Panc1 (cell line): ENCODE measurements at regions not wholly inside any gene's neighbourhood (a gene's known extent, or its start where the extent isn't known, plus 50 kb on each side); places are given as distances from the start of the nearest gene placed in this dataset.
"Not testable (repeated sequence)": the region's sequence is repeated elsewhere in the genome, so short reads cannot be mapped to it uniquely, and the experiment has no call there.

Source experiments
- ATAC-seq: fragments of 200-7000 bp; cut with Tn5 transposase; 2 replicates; pipeline ENCODE4 v1.9.1; 2020; ENCODE audit warnings: mild to moderate bottlenecking, moderate library complexity
- BruUV-seq: library from RNA; stranded (reverse); fragments of 400-500 nt; replicated peaks from 2 replicates; lab custom pipeline; 2021; lab: Mats Ljungman, UMichigan
- CTCF ChIA-PET: fragments of 300-600 bp; sonication (Branson Sonifier 250); formaldehyde crosslinking; loops from one replicate; lab custom pipeline; 2022; ENCODE audit warnings: antibody characterized with exemption; lab: Charles Lee
- POLR2A ChIA-PET: fragments of 300-600 bp; sonication (Branson Sonifier 250); formaldehyde crosslinking; loops from one replicate; lab custom pipeline; 2022; ENCODE audit warnings: antibody characterized with exemption; lab: Charles Lee
- DNase-seq: peaks from one replicate; pipeline ENCODE4 v3.0.0-alpha.2; 2010; ENCODE audit warnings: low read depth, low spot score
- H3K27ac ChIP-seq: 2 replicates; pipeline ENCODE4 v1.5.1; 2011; ENCODE audit warnings: mild to moderate bottlenecking, low read length, inconsistent platforms
- H3K27me3 ChIP-seq: fragments of 200-500 bp; sonication (Bioruptor generic); 2 replicates; pipeline ENCODE4 v1.6.0; 2014; ENCODE audit warnings: low read length, inconsistent platforms; ENCODE audit not compliant: control insufficient read depth, insufficient read depth
- H3K36me3 ChIP-seq: fragments of 200-500 bp; sonication (Bioruptor generic); 2 replicates; pipeline ENCODE4 v1.5.1; 2014; ENCODE audit warnings: inconsistent platforms, mild to moderate bottlenecking, low read length, moderate library complexity; ENCODE audit not compliant: control insufficient read depth, insufficient read depth
- H3K4me1 ChIP-seq: 2 replicates; pipeline ENCODE4 v1.5.1; 2011; ENCODE audit warnings: inconsistent platforms, mild to moderate bottlenecking, low read length, moderate library complexity; ENCODE audit not compliant: control insufficient read depth, insufficient read depth
- H3K4me3 ChIP-seq, 2 experiments: 2 replicates each; pipeline ENCODE4 v1.5.1; 2011 to 2012; ENCODE audit warnings: low read depth in 2 of 2, low read length in 2 of 2, mild to moderate bottlenecking in 2 of 2, inconsistent platforms in 1 of 2, moderate library complexity in 1 of 2
- H3K9me3 ChIP-seq: fragments of 200-500 bp; sonication (Bioruptor generic); 2 replicates; pipeline ENCODE4 v1.5.1; 2014; ENCODE audit warnings: low read depth, mild to moderate bottlenecking, inconsistent platforms, low read length, moderate library complexity; ENCODE audit not compliant: control insufficient read depth, insufficient read depth
- CTCF ChIP-seq: fragments of 450-650 bp; IDR thresholded peaks from 2 replicates; pipeline ENCODE4 v1.5.1; 2017; ENCODE audit warnings: mild to moderate bottlenecking
- POLR2AphosphoS5 ChIP-seq: IDR thresholded peaks from 2 replicates; pipeline ENCODE4 v1.6.1; 2012; ENCODE audit warnings: mild to moderate bottlenecking, low read depth, low read length, moderate library complexity
- SIN3A ChIP-seq: IDR thresholded peaks from 2 replicates; pipeline ENCODE4 v1.6.1; 2012; ENCODE audit warnings: low read depth, mild to moderate bottlenecking, low read length, moderate library complexity, borderline replicate concordance; ENCODE audit not compliant: insufficient read depth
- TCF7L2 ChIP-seq: IDR thresholded peaks from 2 replicates; pipeline ENCODE4 v1.6.1; 2011; ENCODE audit warnings: mild to moderate bottlenecking, low read depth, low read length, inconsistent platforms
- in situ Hi-C: cut with HindIII; loops from 2 replicates; pipeline ENCODE4 v1.10.0; 2016; ENCODE audit warnings: low sequenced_read_pairs, low pct_unique_long_range_greater_than_20kb
- intact Hi-C: fragments of 100-400 bp; cut with micrococcal nuclease; formaldehyde crosslinking; loops from one replicate; pipeline ENCODE4 v1.10.0; 2022; ENCODE audit not compliant: unreplicated experiment
- TF ChIP-seq, protein P1 (sequence below), 2 experiments: IDR thresholded peaks; 2 replicates each; pipeline ENCODE4 v1.6.1; 2011 to 2012; ENCODE audit warnings: low read depth in 2 of 2, control low read depth in 1 of 2, low read length in 1 of 2, mild to moderate bottlenecking in 1 of 2, moderate library complexity in 1 of 2; ENCODE audit not compliant: insufficient read depth in 1 of 2

DNA sequence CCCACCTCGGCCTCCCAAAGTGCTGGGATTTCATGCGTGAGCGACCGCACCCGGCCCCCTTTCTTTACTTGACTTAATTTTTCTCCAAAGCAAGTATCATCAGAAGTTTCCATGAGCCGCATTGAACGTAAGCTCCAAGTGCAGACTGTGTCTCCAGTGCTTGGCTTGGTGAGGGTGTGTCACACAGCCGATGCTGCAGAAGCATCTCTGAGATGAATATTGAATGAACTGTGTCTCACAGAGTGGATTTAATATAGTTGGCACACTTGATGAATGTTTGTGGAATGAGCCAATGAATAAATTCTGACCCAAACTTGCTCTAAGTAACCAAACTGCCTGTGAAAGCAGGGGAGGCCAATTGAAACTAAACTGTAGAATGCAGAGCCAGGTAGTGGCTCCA, 159.4 kb upstream of the KBTBD8 start:
- Histone ChIP-seq H3K27me3 (no peaks in the 10 kb centered on the region), H3K27ac (no peak overlapping the region), H3K4me1 (no peaks in the 10 kb centered on the region), H3K4me3 (no peak overlapping the region), H3K9me3 (no peaks in the 10 kb centered on the region), H3K36me3 (no peaks in the 10 kb centered on the region; the same call in 1 of the 2 replicates)
- intact Hi-C loops = no loop called here
- no peak for TF ChIP-seq CTCF
- TF ChIP-seq POLR2AphosphoS5 = no peak
- no peak for TF ChIP-seq TCF7L2
- TF ChIP-seq, protein P1, sequence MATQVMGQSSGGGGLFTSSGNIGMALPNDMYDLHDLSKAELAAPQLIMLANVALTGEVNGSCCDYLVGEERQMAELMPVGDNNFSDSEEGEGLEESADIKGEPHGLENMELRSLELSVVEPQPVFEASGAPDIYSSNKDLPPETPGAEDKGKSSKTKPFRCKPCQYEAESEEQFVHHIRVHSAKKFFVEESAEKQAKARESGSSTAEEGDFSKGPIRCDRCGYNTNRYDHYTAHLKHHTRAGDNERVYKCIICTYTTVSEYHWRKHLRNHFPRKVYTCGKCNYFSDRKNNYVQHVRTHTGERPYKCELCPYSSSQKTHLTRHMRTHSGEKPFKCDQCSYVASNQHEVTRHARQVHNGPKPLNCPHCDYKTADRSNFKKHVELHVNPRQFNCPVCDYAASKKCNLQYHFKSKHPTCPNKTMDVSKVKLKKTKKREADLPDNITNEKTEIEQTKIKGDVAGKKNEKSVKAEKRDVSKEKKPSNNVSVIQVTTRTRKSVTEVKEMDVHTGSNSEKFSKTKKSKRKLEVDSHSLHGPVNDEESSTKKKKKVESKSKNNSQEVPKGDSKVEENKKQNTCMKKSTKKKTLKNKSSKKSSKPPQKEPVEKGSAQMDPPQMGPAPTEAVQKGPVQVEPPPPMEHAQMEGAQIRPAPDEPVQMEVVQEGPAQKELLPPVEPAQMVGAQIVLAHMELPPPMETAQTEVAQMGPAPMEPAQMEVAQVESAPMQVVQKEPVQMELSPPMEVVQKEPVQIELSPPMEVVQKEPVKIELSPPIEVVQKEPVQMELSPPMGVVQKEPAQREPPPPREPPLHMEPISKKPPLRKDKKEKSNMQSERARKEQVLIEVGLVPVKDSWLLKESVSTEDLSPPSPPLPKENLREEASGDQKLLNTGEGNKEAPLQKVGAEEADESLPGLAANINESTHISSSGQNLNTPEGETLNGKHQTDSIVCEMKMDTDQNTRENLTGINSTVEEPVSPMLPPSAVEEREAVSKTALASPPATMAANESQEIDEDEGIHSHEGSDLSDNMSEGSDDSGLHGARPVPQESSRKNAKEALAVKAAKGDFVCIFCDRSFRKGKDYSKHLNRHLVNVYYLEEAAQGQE (IDR thresholded peaks at IDR 0.05; ENCODE audit: insufficient read depth in 1 of 2, low read depth in 2 of 2, low read length in 1 of 2) = no peak
- TF ChIP-seq SIN3A = no peak
- no TSS peak for BruUV-seq
- DNase-seq (no peak), ATAC-seq (no peak)
- in situ Hi-C loops = no loop called here
- ChIA-PET POLR2A (no interaction called here), CTCF (no interaction called here)

DNA sequence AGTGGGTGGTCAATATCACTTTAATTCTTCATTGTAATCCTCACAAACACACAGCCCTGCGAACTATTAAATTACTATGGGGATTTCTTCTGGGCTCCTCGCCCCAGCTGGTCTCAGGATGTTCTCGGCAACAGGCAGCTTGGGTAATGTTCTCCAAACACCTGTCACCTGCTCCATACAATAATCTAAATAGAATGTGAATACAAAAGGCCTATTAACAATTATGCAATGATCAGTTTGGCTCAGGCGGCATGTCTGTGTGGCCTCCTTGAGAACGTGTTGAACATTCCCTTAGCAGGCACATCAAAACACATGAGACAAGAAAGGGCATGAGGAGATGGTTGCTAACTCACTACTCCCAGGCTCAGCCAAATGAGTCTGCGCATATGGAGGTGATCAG, 158.6 kb upstream of the KBTBD8 start:
- no peaks in the 10 kb centered on the region; the same call in 1 of the 2 replicates for H3K36me3 ChIP-seq
- in situ Hi-C loops (no loop called here), intact Hi-C loops (no loop called here)
- BruUV-seq = no TSS peak
- no peaks in the 10 kb centered on the region for H3K9me3 ChIP-seq
- H3K4me3 ChIP-seq = no peak overlapping the region
- H3K27ac ChIP-seq = no peak overlapping the region
- ChIA-PET CTCF (no interaction called here), POLR2A (no interaction called here)
- DNase-seq (no peak), ATAC-seq (no peak)
- no peak for TF ChIP-seq SIN3A
- no peak for TF ChIP-seq CTCF
- no peak for TF ChIP-seq POLR2AphosphoS5
- TF ChIP-seq, protein P1 (IDR thresholded peaks at IDR 0.05; ENCODE audit: insufficient read depth in 1 of 2, low read depth in 2 of 2, low read length in 1 of 2) = no peak
- no peak for TF ChIP-seq TCF7L2
- no peaks in the 10 kb centered on the region for H3K27me3 ChIP-seq
- no peaks in the 10 kb centered on the region for H3K4me1 ChIP-seq

- POLR2A ChIA-PET, BruUV-seq: not testable (repeated sequence)
Observed at GRCh38 chr3:66842761-66843464, 155.2 kb upstream of the KBTBD8 start.

More at GRCh38 chr3:66842761-66843464, 155.2 kb upstream of the KBTBD8 start:
- H3K27me3 ChIP-seq, ATAC-seq, H3K4me3 ChIP-seq, H3K9me3 ChIP-seq, CTCF ChIA-PET, in situ Hi-C loops, H3K27ac ChIP-seq, H3K36me3 ChIP-seq, DNase-seq, intact Hi-C loops, H3K4me1 ChIP-seq: not testable (repeated sequence)
